Stimulated activated effector memory CD8-positive, alpha-beta T cell treated with anti-CD3 and anti-CD28 coated beads, Interleukin-12 subunit alpha, Interleukin-12 subunit beta, amount 100 ng/mL, for 72 hours (primary cell): ENCODE measurements at regions not wholly inside any gene's neighbourhood (a gene's known extent, or its start where the extent isn't known, plus 50 kb on each side); places are given as distances from the start of the nearest gene placed in this dataset.

Experiments
- ATAC-seq: fragments of 150-1000 bp; cut with Tn5 transposase; 2 replicates; pipeline ENCODE4 v1.10.0; 2021
- DNase-seq, 2 donors: peaks; one replicate each; pipeline ENCODE4 v3.0.0; 2021 to 2022; ENCODE audit warnings: low spot score in 2 of 2
- H3K27ac Mint-ChIP-seq: one replicate; pipeline ENCODE4 v1.8.0; 2022; ENCODE audit warnings: mild to moderate bottlenecking, mixed read lengths
- H3K36me3 Mint-ChIP-seq: one replicate; pipeline ENCODE4 v1.8.0; 2022; ENCODE audit warnings: mild to moderate bottlenecking, mixed read lengths
- H3K4me1 Mint-ChIP-seq: one replicate; pipeline ENCODE4 v1.8.0; 2022; ENCODE audit warnings: mixed read lengths
- H3K4me3 Mint-ChIP-seq: one replicate; pipeline ENCODE4 v1.8.0; 2022; ENCODE audit warnings: mild to moderate bottlenecking, mixed read lengths
- H3K9me3 Mint-ChIP-seq: one replicate; pipeline ENCODE4 v1.8.0; 2022; ENCODE audit warnings: mixed read lengths

DNA sequence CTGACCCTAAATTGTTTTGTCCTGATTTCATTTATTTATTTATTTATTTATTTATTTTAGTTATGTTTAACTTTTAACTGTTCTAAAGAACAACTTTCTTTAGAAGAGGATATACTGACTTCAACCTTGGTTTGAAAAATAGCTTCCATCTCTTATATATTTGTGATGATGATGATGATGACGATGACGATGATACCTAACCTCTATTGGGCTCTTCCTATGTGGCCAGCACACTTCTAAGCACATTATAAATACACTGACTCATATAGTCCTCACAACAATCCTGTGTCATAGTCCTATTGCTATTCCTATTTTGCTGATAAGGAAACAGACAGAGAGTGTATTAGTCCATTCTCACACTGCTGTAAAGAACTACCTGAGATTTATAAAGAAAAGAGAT lies 162.9 kb upstream of the KIAA1217 start:
- Mint-ChIP-seq H3K4me3 (no peak overlapping the region), H3K9me3 (peaks cover 12% of the 10 kb centered on the region), H3K36me3 (no peaks in the 10 kb centered on the region), H3K27ac (no peak overlapping the region), H3K4me1 (no peaks in the 10 kb centered on the region)
- DNase-seq (no peak), ATAC-seq (no peak)

GRCh38 chr10:24047176-24047575 lies 161.8 kb upstream of the KIAA1217 start:
- no peak overlapping the region for H3K4me3 Mint-ChIP-seq
- ATAC-seq (no peak), DNase-seq (no peak)
- H3K4me1 Mint-ChIP-seq, result no peaks in the 10 kb centered on the region
- H3K36me3 Mint-ChIP-seq, result no peaks in the 10 kb centered on the region
- peaks cover 17% of the 10 kb centered on the region for H3K9me3 Mint-ChIP-seq
- no peak overlapping the region for H3K27ac Mint-ChIP-seq

DNA sequence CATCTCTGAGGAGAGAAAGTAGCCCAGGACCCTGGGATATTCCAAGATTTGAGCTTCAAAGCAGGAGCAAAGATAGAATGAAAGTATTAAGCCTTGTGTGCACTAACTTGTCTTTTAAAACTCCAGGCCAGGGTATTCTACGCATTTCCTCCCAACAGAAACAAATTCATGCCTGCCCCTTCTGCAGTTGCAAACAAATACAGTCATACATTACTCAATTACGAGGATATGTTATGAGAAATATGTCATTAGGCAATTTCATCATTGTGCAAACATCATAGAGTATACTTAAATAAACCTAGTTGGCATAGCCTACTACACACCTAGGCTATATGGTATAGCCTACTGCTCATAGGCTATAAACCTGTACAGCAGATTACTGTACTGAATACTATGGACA lies 154.5 kb upstream of the KIAA1217 start:
- H3K4me3 Mint-ChIP-seq, result no peak overlapping the region
- no peak for ATAC-seq
- no peak overlapping the region for H3K27ac Mint-ChIP-seq
- peaks cover 11% of the 10 kb centered on the region for H3K9me3 Mint-ChIP-seq
- H3K36me3 Mint-ChIP-seq, result no peaks in the 10 kb centered on the region
- DNase-seq, result no peak
- no peaks in the 10 kb centered on the region for H3K4me1 Mint-ChIP-seq

GRCh38 chr10:24080207-24080606 lies 128.7 kb upstream of the KIAA1217 start:
- H3K4me1 Mint-ChIP-seq, result no peaks in the 10 kb centered on the region

DNA sequence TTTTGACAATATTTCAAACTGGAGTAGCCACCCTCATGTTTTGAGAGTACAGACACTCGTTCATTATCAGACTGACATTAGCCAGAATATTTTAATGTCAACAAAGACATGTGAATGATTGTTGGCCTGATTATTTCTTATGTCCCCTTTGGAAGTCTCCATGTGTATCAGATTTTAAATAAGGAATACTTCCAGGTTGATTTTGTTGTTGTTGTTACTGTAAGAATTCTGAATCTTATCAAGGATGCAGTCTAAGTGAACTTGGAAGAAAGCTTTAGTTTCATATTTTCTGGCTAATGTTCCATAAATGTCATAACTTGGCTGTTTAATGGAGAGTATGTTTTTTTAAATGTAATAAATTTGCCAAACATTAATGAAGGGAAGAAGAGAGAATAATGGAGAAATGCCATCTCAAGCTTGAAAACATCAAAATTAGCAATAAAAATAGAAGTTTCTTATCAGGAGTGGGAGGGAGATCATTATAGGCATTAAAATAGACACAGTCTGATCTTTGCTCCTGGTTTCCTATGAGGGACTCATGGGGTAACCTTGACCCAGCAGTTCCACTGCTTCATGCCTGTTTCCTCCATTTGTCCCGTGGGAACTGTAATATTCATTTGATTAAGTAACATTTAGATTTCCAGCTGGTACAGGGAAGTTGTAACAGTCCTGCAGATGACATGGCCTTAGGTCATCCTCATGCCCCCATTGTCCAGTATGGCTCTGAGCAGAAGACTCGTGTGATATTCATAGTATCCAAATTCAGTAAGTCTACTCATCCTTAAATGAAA lies 122.4 kb upstream of the KIAA1217 start:
- peaks cover 11% of the 10 kb centered on the region for H3K9me3 Mint-ChIP-seq
- no peaks in the 10 kb centered on the region for H3K36me3 Mint-ChIP-seq
- H3K27ac Mint-ChIP-seq, result no peak overlapping the region
- no peaks in the 10 kb centered on the region for H3K4me1 Mint-ChIP-seq
- H3K4me3 Mint-ChIP-seq, result no peak overlapping the region
- ATAC-seq (no peak), DNase-seq (no peak)

More at GRCh38 chr10:24080207-24080606, 128.7 kb upstream of the KIAA1217 start:
- Mint-ChIP-seq H3K36me3 (no peaks in the 10 kb centered on the region), H3K4me3 (no peak overlapping the region), H3K27ac (no peak overlapping the region), H3K9me3 (peaks cover 15% of the 10 kb centered on the region)
- ATAC-seq (no peak), DNase-seq (no peak)

DNA sequence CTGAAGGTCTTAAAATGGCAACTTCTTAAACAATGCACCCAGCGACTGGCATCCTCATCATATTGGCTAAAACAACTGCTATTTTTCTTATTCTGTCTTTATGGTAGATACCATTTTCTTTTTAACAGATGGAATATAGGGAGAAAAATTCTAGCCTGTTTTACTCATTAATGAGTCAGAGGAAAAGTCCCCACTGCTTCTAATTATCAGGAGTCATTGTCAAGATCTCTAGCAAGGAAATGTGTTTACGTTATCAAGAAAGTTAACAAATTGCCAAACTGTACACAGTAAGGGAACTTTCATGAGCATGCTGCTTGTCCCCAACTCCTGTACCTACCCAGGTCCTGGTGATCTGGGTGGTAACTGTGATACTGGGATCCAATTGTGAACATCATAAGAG lies 117.7 kb upstream of the KIAA1217 start:
- H3K4me1 Mint-ChIP-seq, result no peaks in the 10 kb centered on the region
- ATAC-seq, result no peak
- peaks cover 12% of the 10 kb centered on the region for H3K9me3 Mint-ChIP-seq
- no peak overlapping the region for H3K27ac Mint-ChIP-seq
- DNase-seq, result no peak
- no peak overlapping the region for H3K4me3 Mint-ChIP-seq
- no peaks in the 10 kb centered on the region for H3K36me3 Mint-ChIP-seq

DNA sequence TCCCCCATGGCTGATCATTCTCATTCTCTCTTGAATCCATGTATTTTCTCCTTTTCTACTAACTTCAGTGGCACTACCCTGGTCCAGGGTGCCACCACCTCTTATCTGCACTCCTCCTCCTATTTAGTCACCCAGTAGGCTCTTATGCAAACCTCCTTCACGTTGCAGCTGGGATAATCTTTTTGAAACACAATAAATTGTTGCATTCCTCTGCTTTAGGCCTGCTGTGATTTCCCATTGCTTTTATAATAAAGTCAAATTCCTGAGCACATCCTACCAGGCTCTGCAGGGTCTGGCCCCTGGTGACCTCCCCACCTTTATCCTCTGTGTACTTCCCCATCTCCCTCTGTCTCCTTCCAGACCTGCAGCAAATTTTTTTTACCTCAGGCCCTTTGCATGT lies 112.7 kb upstream of the KIAA1217 start:
- DNase-seq (no peak), ATAC-seq (no peak)
- peaks cover 14% of the 10 kb centered on the region for H3K9me3 Mint-ChIP-seq
- no peak overlapping the region for H3K27ac Mint-ChIP-seq
- H3K4me3 Mint-ChIP-seq, result no peak overlapping the region
- H3K4me1 Mint-ChIP-seq, result no peaks in the 10 kb centered on the region
- H3K36me3 Mint-ChIP-seq, result no peaks in the 10 kb centered on the region

DNA sequence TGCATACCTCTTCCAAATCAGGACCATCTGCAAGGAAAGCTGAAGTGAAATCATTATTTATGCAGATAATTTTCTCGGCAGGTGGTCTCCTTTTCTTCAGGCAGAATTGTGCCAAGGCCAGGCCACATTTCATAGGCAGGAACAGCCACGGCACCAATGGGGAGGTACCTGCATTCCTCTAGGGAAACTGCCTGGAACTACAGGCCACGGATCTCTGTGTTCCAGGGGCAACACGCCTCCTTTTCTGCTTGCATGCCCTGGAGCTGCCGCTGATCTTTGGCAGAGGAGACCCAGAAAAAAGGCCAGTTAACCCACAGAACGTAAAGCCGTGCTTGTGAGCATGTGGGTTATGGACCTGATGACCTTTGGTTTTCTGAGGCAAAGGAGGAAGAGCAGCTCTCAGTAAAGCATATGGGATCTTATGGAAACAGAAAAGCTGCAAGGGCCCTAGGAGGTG lies 111.2 kb upstream of the KIAA1217 start:
- Mint-ChIP-seq H3K36me3 (no peaks in the 10 kb centered on the region), H3K9me3 (peaks cover 10% of the 10 kb centered on the region), H3K27ac (no peak overlapping the region), H3K4me3 (no peak overlapping the region), H3K4me1 (no peaks in the 10 kb centered on the region)
- DNase-seq (no peak), ATAC-seq (no peak)

DNA sequence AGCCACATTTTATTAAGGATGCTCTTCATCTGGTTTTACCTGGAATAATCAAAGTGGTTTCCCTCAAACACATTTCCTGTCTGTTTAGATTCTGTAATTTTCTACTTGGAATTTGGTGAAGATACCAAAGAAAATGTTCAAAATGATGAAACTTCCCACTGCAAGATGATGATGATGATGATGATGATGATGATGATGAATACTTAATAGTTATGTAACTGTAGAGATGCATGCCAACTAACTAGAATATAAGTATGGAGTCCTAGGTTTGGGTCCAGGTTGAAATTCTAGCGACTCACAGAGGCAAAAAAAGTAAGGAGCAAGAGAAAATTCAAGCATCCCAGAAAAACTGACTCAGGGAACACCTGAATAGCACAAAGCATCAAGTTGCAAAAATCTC lies 104.0 kb upstream of the KIAA1217 start:
- H3K9me3 Mint-ChIP-seq, result peaks cover 3% of the 10 kb centered on the region
- no peaks in the 10 kb centered on the region for H3K36me3 Mint-ChIP-seq

DNA sequence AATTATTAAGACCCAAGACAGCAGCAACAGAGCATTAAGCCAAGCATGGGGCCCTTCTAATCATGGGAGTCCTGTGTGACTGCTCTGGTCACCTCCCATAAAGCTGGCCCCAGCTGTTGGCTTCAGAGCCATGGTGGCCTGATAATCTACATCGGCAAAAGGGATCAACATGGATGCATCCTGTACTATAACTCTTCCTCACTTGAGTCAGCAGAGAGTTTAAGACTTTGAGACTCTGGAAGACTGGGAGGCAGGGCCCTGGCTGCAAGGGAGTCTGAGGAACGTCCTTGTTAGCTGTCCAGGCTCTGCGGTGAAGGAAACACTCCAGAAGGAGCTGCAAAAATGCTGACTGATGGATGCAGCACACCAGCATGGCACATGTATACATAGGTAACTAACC lies 95.0 kb upstream of the KIAA1217 start:
- ATAC-seq (no peak), DNase-seq (no peak)
- Mint-ChIP-seq H3K36me3 (no peaks in the 10 kb centered on the region), H3K27ac (no peak overlapping the region), H3K9me3 (peaks cover 5% of the 10 kb centered on the region), H3K4me3 (no peak overlapping the region), H3K4me1 (no peaks in the 10 kb centered on the region)

More for the DNA sequence above, 104.0 kb upstream of the KIAA1217 start:
- DNase-seq (no peak), ATAC-seq (no peak)
- Mint-ChIP-seq H3K4me1 (no peaks in the 10 kb centered on the region), H3K27ac (no peak overlapping the region), H3K4me3 (no peak overlapping the region)

DNA sequence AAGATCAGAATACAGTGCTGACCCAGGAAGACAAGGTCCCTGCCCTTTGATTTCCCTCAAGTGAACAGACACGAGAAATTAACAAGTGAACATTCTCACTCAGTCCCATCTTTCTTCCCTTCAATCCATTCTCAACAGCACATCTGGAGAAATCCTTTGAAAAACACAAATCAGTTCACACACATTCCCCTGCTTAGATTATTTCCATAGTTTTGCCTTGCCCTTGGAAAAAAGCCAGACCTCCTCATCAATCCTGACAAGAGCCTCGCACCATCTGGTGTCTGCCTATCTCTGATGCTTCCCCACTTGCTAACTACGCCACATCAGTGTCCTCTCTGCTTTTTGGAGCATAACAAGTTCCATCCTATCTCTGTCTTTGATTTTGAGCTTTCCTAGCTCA lies 94.4 kb upstream of the KIAA1217 start:
- ATAC-seq (no peak), DNase-seq (no peak)
- no peaks in the 10 kb centered on the region for H3K36me3 Mint-ChIP-seq
- H3K4me3 Mint-ChIP-seq, result no peak overlapping the region
- H3K27ac Mint-ChIP-seq, result no peak overlapping the region
- no peaks in the 10 kb centered on the region for H3K4me1 Mint-ChIP-seq
- H3K9me3 Mint-ChIP-seq, result peaks cover 2% of the 10 kb centered on the region

- Mint-ChIP-seq H3K4me1 (no peaks in the 10 kb centered on the region), H3K4me3 (no peak overlapping the region), H3K36me3 (no peaks in the 10 kb centered on the region), H3K9me3 (peaks cover 2% of the 10 kb centered on the region), H3K27ac (no peak overlapping the region)
- ATAC-seq, result no peak
- DNase-seq, result no peak
Observed at GRCh38 chr10:24115403-24115802, 93.5 kb upstream of the KIAA1217 start.

GRCh38 chr10:24118246-24118645 lies 90.7 kb upstream of the KIAA1217 start:
- Mint-ChIP-seq H3K27ac (no peak overlapping the region), H3K4me3 (no peak overlapping the region), H3K36me3 (no peaks in the 10 kb centered on the region), H3K9me3 (peaks cover 2% of the 10 kb centered on the region), H3K4me1 (no peaks in the 10 kb centered on the region)
- no peak for DNase-seq
- ATAC-seq, result no peak

GRCh38 chr10:24119896-24120295 lies 89.0 kb upstream of the KIAA1217 start:
- Mint-ChIP-seq H3K27ac (no peak overlapping the region), H3K4me3 (no peak overlapping the region), H3K4me1 (no peaks in the 10 kb centered on the region)

DNA sequence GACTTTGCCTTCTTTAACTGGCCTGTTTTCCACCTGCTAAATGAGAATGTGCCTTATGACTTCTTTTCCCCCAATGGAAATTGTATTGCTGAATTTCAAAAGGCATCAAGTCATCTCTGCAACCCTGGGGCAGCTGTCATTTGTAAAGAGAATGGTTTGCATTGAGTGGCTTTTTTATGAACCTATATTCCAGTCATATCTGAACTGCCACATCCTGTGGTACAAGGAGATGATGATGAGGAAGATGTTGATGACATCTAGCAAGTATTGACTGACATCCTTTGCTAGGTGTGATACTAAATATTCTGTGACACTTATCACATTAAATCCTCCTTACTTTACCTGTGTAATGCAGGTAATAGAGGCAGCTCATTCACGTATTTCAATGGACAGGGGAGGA lies 88.3 kb upstream of the KIAA1217 start:
- H3K36me3 Mint-ChIP-seq, result no peaks in the 10 kb centered on the region
- no peaks in the 10 kb centered on the region for H3K4me1 Mint-ChIP-seq
- no peak for DNase-seq
- no peak overlapping the region for H3K4me3 Mint-ChIP-seq
- H3K9me3 Mint-ChIP-seq, result no peaks in the 10 kb centered on the region
- H3K27ac Mint-ChIP-seq, result no peak overlapping the region
- peak; percentile 53 for ATAC-seq

More at GRCh38 chr10:24119896-24120295, 89.0 kb upstream of the KIAA1217 start:
- ATAC-seq (no peak), DNase-seq (no peak)
- H3K9me3 Mint-ChIP-seq, result no peaks in the 10 kb centered on the region
- H3K36me3 Mint-ChIP-seq, result no peaks in the 10 kb centered on the region

- Mint-ChIP-seq H3K36me3 (no peaks in the 10 kb centered on the region), H3K9me3 (no peaks in the 10 kb centered on the region), H3K27ac (no peak overlapping the region), H3K4me1 (no peaks in the 10 kb centered on the region), H3K4me3 (no peak overlapping the region)
- ATAC-seq (no peak), DNase-seq (no peak)
Observed at GRCh38 chr10:24127516-24127915, 81.4 kb upstream of the KIAA1217 start.
